Neural progenitor cell (in vitro differentiated cells): ENCODE measurements at regions not wholly inside any gene's neighbourhood (a gene's known extent, or its start where the extent isn't known, plus 50 kb on each side); places are given as distances from the start of the nearest gene placed in this dataset.

Experiments
- DNase-seq: peaks from one replicate; pipeline ENCODE4 v3.0.0-alpha.2; 2016; ENCODE audit warnings: low spot score
- H2AFZ ChIP-seq: fragments of 200-600 bp; sonication (generic); replicated peaks from 2 replicates; pipeline ENCODE4 v1.6.1; 2016; ENCODE audit warnings: antibody characterized with exemption
- H3F3A ChIP-seq: fragments of 200-600 bp; sonication (generic); 2 replicates; pipeline ENCODE4 v1.6.1; 2016; ENCODE audit warnings: antibody characterized with exemption, low read depth
- H3K27ac ChIP-seq: fragments of 200-600 bp; sonication (generic); 2 replicates; pipeline ENCODE4 v1.5.1; 2016; ENCODE audit warnings: mild to moderate bottlenecking
- H3K27me3 ChIP-seq: fragments of 200-600 bp; sonication (generic); 2 replicates; pipeline ENCODE4 v1.6.1; 2016; ENCODE audit warnings: mild to moderate bottlenecking, moderate library complexity
- H3K36me3 ChIP-seq: fragments of 200-600 bp; sonication (generic); 2 replicates; pipeline ENCODE4 v1.5.1; 2016
- H3K4me1 ChIP-seq: fragments of 200-600 bp; sonication (generic); 2 replicates; pipeline ENCODE4 v1.6.1; 2016; ENCODE audit warnings: mixed run types
- H3K4me2 ChIP-seq: fragments of 200-600 bp; sonication (generic); 2 replicates; pipeline ENCODE4 v1.6.1; 2016
- H3K4me3 ChIP-seq: fragments of 200-600 bp; sonication (generic); 2 replicates; pipeline ENCODE4 v1.5.1; 2016
- H3K79me2 ChIP-seq: fragments of 200-600 bp; sonication (generic); 2 replicates; pipeline ENCODE4 v1.6.1; 2016; ENCODE audit warnings: low read depth
- H3K9ac ChIP-seq: fragments of 200-600 bp; sonication (generic); 2 replicates; pipeline ENCODE4 v1.6.1; 2016
- H3K9me3 ChIP-seq: fragments of 200-600 bp; sonication (generic); 2 replicates; pipeline ENCODE4 v1.5.1; 2016; ENCODE audit warnings: low read depth
- H4K20me1 ChIP-seq: fragments of 200-600 bp; sonication (generic); 2 replicates; pipeline ENCODE4 v1.6.1; 2016; ENCODE audit warnings: low read depth
- H3K27ac Mint-ChIP-seq: 3 replicates; pipeline ENCODE4 v1.8.0; 2021; ENCODE audit warnings: mixed read lengths
- H3K27me3 Mint-ChIP-seq: 2 replicates; pipeline ENCODE4 v1.8.0; 2022; ENCODE audit warnings: low read depth, mild to moderate bottlenecking, inconsistent platforms, moderate library complexity, mixed read lengths; ENCODE audit not compliant: insufficient read depth
- H3K36me3 Mint-ChIP-seq: 3 replicates; pipeline ENCODE4 v1.8.0; 2021; ENCODE audit warnings: mixed read lengths
- H3K4me1 Mint-ChIP-seq: 3 replicates; pipeline ENCODE4 v1.8.0; 2021; ENCODE audit warnings: mixed read lengths
- H3K4me3 Mint-ChIP-seq: 3 replicates; pipeline ENCODE4 v1.8.0; 2021; ENCODE audit warnings: mild to moderate bottlenecking, moderate library complexity, mixed read lengths
- H3K9me3 Mint-ChIP-seq: 3 replicates; pipeline ENCODE4 v1.8.0; 2020; ENCODE audit warnings: mixed read lengths
- EZH2 ChIP-seq: fragments of 200-600 bp; sonication (generic); IDR thresholded peaks from 2 replicates; pipeline ENCODE4 v1.6.1; 2017; ENCODE audit warnings: antibody characterized with exemption, mild to moderate bottlenecking, moderate library complexity
- EZH2phosphoT487 ChIP-seq: fragments of 200-600 bp; sonication (generic); IDR thresholded peaks from 2 replicates; pipeline ENCODE4 v1.6.1; 2017; ENCODE audit warnings: antibody characterized with exemption
- TF ChIP-seq, protein P1 (sequence below): fragments of 200-600 bp; sonication (generic); IDR thresholded peaks from 2 replicates; pipeline ENCODE4 v1.5.1; 2017; ENCODE audit warnings: antibody characterized with exemption, mild to moderate bottlenecking

GRCh38 chrX:17298564-17298963 is 76.4 kb upstream of the NHS start:
- DNase-seq: no peak
- Histone ChIP-seq H3K9me3 (no peaks in the 10 kb centered on the region), H3K79me2 (no peaks in the 10 kb centered on the region), H3K4me3 (no peak overlapping the region), H3K27ac (no peak overlapping the region), H3F3A (no peaks in the 10 kb centered on the region), H3K36me3 (no peaks in the 10 kb centered on the region), H3K4me2 (no peak overlapping the region), H2AFZ (no peak overlapping the region), H3K27me3 (no peaks in the 10 kb centered on the region), H4K20me1 (no peaks in the 10 kb centered on the region), H3K4me1 (no peaks in the 10 kb centered on the region), H3K9ac (no peak overlapping the region)
- no peaks in the 10 kb centered on the region for H3K4me1 Mint-ChIP-seq
- peaks cover 5% of the 10 kb centered on the region for H3K9me3 Mint-ChIP-seq
- H3K36me3 Mint-ChIP-seq: no peaks in the 10 kb centered on the region
- H3K4me3 Mint-ChIP-seq: no peak overlapping the region
- no peak for TF ChIP-seq EZH2phosphoT487
- TF ChIP-seq, protein P1, sequence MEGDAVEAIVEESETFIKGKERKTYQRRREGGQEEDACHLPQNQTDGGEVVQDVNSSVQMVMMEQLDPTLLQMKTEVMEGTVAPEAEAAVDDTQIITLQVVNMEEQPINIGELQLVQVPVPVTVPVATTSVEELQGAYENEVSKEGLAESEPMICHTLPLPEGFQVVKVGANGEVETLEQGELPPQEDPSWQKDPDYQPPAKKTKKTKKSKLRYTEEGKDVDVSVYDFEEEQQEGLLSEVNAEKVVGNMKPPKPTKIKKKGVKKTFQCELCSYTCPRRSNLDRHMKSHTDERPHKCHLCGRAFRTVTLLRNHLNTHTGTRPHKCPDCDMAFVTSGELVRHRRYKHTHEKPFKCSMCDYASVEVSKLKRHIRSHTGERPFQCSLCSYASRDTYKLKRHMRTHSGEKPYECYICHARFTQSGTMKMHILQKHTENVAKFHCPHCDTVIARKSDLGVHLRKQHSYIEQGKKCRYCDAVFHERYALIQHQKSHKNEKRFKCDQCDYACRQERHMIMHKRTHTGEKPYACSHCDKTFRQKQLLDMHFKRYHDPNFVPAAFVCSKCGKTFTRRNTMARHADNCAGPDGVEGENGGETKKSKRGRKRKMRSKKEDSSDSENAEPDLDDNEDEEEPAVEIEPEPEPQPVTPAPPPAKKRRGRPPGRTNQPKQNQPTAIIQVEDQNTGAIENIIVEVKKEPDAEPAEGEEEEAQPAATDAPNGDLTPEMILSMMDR: no peak
- TF ChIP-seq EZH2: no peak
- H3K27ac Mint-ChIP-seq: no peak overlapping the region
- no peaks in the 10 kb centered on the region for H3K27me3 Mint-ChIP-seq

DNA sequence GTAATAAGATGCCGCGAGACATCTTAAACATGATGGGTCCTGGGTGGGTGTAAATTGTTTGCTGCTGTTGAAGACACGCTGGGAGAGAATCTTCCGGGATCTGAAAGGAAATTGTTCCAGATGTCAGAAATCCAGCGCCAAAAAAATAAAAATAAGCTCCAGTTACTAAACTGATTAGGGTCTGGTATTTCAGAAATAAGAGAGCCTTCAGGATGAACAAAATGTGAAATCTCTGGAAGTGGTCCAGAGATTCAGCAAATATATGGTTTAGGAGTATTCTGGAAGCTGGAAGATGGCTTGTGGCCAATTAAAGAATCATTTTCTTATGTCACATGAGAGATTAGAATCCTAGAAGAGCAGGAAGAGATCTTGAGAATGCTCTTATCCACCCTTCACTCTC is 75.8 kb upstream of the NHS start:
- no peak overlapping the region for H2AFZ ChIP-seq
- Mint-ChIP-seq H3K9me3 (peaks cover 7% of the 10 kb centered on the region), H3K27ac (no peak overlapping the region), H3K4me1 (no peaks in the 10 kb centered on the region), H3K36me3 (no peaks in the 10 kb centered on the region), H3K4me3 (no peak overlapping the region), H3K27me3 (no peaks in the 10 kb centered on the region)
- no peaks in the 10 kb centered on the region for H3K9me3 ChIP-seq
- H3K4me3 ChIP-seq: no peak overlapping the region
- H3F3A ChIP-seq: no peaks in the 10 kb centered on the region
- no peaks in the 10 kb centered on the region for H3K79me2 ChIP-seq
- no peak overlapping the region for H3K4me2 ChIP-seq
- no peaks in the 10 kb centered on the region for H3K36me3 ChIP-seq
- no peaks in the 10 kb centered on the region for H4K20me1 ChIP-seq
- no peaks in the 10 kb centered on the region for H3K4me1 ChIP-seq
- H3K9ac ChIP-seq: no peak overlapping the region
- TF ChIP-seq EZH2 (no peak), EZH2phosphoT487 (no peak)
- TF ChIP-seq, protein P1: no peak
- no peak overlapping the region for H3K27ac ChIP-seq
- no peaks in the 10 kb centered on the region for H3K27me3 ChIP-seq
- no peak for DNase-seq

DNA sequence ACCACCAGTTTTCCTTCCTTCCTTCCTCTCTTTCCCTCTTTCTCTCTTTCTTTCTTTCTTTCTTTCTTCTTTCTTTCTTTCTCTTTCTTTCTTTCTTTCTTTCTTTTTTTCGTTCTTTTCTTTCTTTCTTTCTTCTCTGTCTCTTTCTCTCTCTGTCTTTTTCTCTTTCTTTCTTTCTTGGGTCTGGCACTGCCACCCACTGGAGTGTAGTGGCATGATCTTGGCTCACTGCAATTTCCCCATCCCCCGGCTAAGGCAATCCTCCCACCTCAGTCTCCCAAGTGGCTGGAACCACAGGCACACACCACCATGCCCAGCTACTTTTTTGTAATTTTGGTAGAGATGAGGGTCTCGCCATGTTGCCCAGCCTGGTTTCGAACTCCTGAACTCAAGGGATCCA is 51.6 kb upstream of the NHS start:
- H3K9ac ChIP-seq: no peak overlapping the region
- no peaks in the 10 kb centered on the region for H3K36me3 ChIP-seq
- no peak for DNase-seq

More for the DNA sequence above, 51.6 kb upstream of the NHS start:
- Mint-ChIP-seq H3K27ac (no peak overlapping the region), H3K9me3 (peaks cover 4% of the 10 kb centered on the region), H3K36me3 (no peaks in the 10 kb centered on the region), H3K4me3 (no peak overlapping the region), H3K27me3 (peaks cover 3% of the 10 kb centered on the region), H3K4me1 (no peaks in the 10 kb centered on the region)
- H3K4me1 ChIP-seq: no peaks in the 10 kb centered on the region
- H3K4me3 ChIP-seq: no peak overlapping the region
- H3K27ac ChIP-seq: no peak overlapping the region
- H3K9me3 ChIP-seq: peaks cover 4% of the 10 kb centered on the region
- no peak overlapping the region for H2AFZ ChIP-seq
- no peaks in the 10 kb centered on the region for H3F3A ChIP-seq
- TF ChIP-seq, protein P1: no peak
- TF ChIP-seq EZH2 (no peak), EZH2phosphoT487 (no peak)
- no peaks in the 10 kb centered on the region for H3K79me2 ChIP-seq
- H3K27me3 ChIP-seq: no peaks in the 10 kb centered on the region
- no peak overlapping the region for H3K4me2 ChIP-seq
- H4K20me1 ChIP-seq: no peaks in the 10 kb centered on the region
